HEK293 (cell line): ENCODE measurements at regions not wholly inside any gene's neighbourhood (a gene's known extent, or its start where the extent isn't known, plus 50 kb on each side); places are given as distances from the start of the nearest gene placed in this dataset.

Experiments
- BCL11A ChIP-seq: fragments of 450-650 bp; formaldehyde crosslinking; IDR thresholded peaks from 2 replicates; pipeline ENCODE4 v1.5.1; 2016; ENCODE audit warnings: low read depth, missing biosample characterization, missing genetic modification characterization
- ZFP41 ChIP-seq: fragments of 450-650 bp; formaldehyde crosslinking; IDR thresholded peaks from 2 replicates; pipeline ENCODE4 v1.5.1; 2016; ENCODE audit warnings: missing biosample characterization, missing genetic modification characterization, borderline replicate concordance
- ZNF10 ChIP-seq: fragments of 450-650 bp; formaldehyde crosslinking; IDR thresholded peaks from 2 replicates; pipeline ENCODE4 v1.5.1; 2017; ENCODE audit warnings: missing biosample characterization, missing genetic modification characterization
- ZNF174 ChIP-seq: fragments of 450-650 bp; formaldehyde crosslinking; IDR thresholded peaks from 2 replicates; pipeline ENCODE4 v1.5.0; 2017; ENCODE audit warnings: missing biosample characterization, mild to moderate bottlenecking, missing genetic modification characterization
- ZNF473 ChIP-seq: fragments of 450-650 bp; formaldehyde crosslinking; IDR thresholded peaks from 2 replicates; pipeline ENCODE4 v1.5.1; 2017; ENCODE audit warnings: missing biosample characterization, missing genetic modification characterization
- ZNF785 ChIP-seq: fragments of 450-650 bp; formaldehyde crosslinking; IDR thresholded peaks from 2 replicates; pipeline ENCODE4 v1.5.1; 2016; ENCODE audit warnings: missing biosample characterization, missing genetic modification characterization
- TF ChIP-seq, protein P1 (sequence below): fragments of 450-650 bp; formaldehyde crosslinking; IDR thresholded peaks from 2 replicates; pipeline ENCODE4 v1.5.1; 2016; ENCODE audit warnings: missing biosample characterization, missing genetic modification characterization

DNA sequence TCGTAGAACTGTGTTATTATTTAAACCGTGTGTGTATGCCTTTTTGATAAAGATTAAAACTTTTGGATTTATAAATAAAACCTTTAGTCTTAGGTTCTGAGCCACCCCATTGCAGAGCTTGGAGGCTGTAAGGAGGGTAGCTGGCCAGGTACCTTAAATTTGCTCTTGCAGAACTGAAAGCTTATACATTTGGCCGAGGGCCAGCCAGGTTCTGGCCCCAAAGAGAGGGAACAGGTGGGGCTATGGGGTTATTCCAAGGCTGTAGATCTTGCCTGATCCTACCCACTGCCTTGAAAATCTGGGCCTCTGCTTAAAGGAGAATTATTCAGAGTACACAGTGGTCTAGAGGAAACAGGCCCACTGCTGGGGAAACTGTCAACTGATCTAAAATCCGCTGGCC is 59.6 kb downstream of the CAMK2N1 start:
- no peak for TF ChIP-seq ZNF473 (tag by site-specific recombination)
- TF ChIP-seq BCL11A: no peak
- TF ChIP-seq ZNF174 (tag by site-specific recombination): no peak
- TF ChIP-seq, protein P1, sequence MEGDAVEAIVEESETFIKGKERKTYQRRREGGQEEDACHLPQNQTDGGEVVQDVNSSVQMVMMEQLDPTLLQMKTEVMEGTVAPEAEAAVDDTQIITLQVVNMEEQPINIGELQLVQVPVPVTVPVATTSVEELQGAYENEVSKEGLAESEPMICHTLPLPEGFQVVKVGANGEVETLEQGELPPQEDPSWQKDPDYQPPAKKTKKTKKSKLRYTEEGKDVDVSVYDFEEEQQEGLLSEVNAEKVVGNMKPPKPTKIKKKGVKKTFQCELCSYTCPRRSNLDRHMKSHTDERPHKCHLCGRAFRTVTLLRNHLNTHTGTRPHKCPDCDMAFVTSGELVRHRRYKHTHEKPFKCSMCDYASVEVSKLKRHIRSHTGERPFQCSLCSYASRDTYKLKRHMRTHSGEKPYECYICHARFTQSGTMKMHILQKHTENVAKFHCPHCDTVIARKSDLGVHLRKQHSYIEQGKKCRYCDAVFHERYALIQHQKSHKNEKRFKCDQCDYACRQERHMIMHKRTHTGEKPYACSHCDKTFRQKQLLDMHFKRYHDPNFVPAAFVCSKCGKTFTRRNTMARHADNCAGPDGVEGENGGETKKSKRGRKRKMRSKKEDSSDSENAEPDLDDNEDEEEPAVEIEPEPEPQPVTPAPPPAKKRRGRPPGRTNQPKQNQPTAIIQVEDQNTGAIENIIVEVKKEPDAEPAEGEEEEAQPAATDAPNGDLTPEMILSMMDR (tag by site-specific recombination): no peak
- no peak for TF ChIP-seq ZNF785 (tag by site-specific recombination)
- no peak for TF ChIP-seq ZNF10 (tag by site-specific recombination)
- TF ChIP-seq ZFP41 (tag by site-specific recombination): no peak
